H9 (cell line): ENCODE measurements at regions not wholly inside any gene's neighbourhood (a gene's known extent, or its start where the extent isn't known, plus 50 kb on each side); places are given as distances from the start of the nearest gene placed in this dataset.

Source experiments
- DNase-seq: peaks from one replicate; pipeline ENCODE4 v3.0.0-alpha.2; 2017
- H2AFZ ChIP-seq: one replicate; pipeline ENCODE4 v1.6.1; 2013; ENCODE audit warnings: mild to moderate bottlenecking, low read length, control low read depth, moderate library complexity
- H2AK5ac ChIP-seq: 2 replicates; pipeline ENCODE4 v1.6.1; 2013; ENCODE audit warnings: low read length, control low read depth, mixed read lengths; ENCODE audit not compliant: insufficient read length
- H2BK120ac ChIP-seq: one replicate; pipeline ENCODE4 v1.6.1; 2013; ENCODE audit warnings: low read depth, mild to moderate bottlenecking, low read length, control low read depth, inconsistent platforms; ENCODE audit not compliant: poor library complexity, severe bottlenecking
- H2BK12ac ChIP-seq: 2 replicates; pipeline ENCODE4 v1.6.1; 2013; ENCODE audit warnings: low read length, control low read depth, mixed read lengths, low read depth; ENCODE audit not compliant: insufficient read length
- H2BK15ac ChIP-seq: 2 replicates; pipeline ENCODE4 v1.6.1; 2013; ENCODE audit warnings: low read depth, low read length, control low read depth
- H2BK20ac ChIP-seq: one replicate; pipeline ENCODE4 v1.6.1; 2013; ENCODE audit warnings: low read depth, mild to moderate bottlenecking, low read length, control low read depth, inconsistent platforms; ENCODE audit not compliant: poor library complexity, severe bottlenecking
- H2BK5ac ChIP-seq: 2 replicates; pipeline ENCODE4 v1.6.1; 2013; ENCODE audit warnings: low read length, control low read depth, mixed read lengths; ENCODE audit not compliant: insufficient read length
- H3K14ac ChIP-seq: 2 replicates; pipeline ENCODE4 v1.6.1; 2013; ENCODE audit warnings: low read length, control low read depth; ENCODE audit not compliant: insufficient read depth
- H3K18ac ChIP-seq: 2 replicates; pipeline ENCODE4 v1.6.1; 2013; ENCODE audit warnings: low read depth, mild to moderate bottlenecking, mixed read lengths, low read length, control low read depth; ENCODE audit not compliant: insufficient read length
- H3K23ac ChIP-seq: 2 replicates; pipeline ENCODE4 v1.6.1; 2013; ENCODE audit warnings: low read length, control low read depth, mixed read lengths, low read depth; ENCODE audit not compliant: insufficient read length
- H3K23me2 ChIP-seq: 2 replicates; pipeline ENCODE4 v1.6.1; 2013; ENCODE audit warnings: low read depth, mild to moderate bottlenecking, mixed read lengths, low read length, control low read depth; ENCODE audit not compliant: insufficient read length, poor library complexity, severe bottlenecking
- H3K27ac ChIP-seq: 2 replicates; pipeline ENCODE4 v1.5.1; 2013; ENCODE audit warnings: low read length, control low read depth, mixed read lengths, low read depth; ENCODE audit not compliant: insufficient read length
- H3K27me3 ChIP-seq: 2 replicates; pipeline ENCODE4 v1.6.1; 2013; ENCODE audit warnings: low read length, control low read depth, inconsistent platforms; ENCODE audit not compliant: insufficient read depth
- H3K4ac ChIP-seq: 2 replicates; pipeline ENCODE4 v1.6.1; 2013; ENCODE audit warnings: low read depth, mild to moderate bottlenecking, control low read depth, inconsistent platforms, low read length, moderate library complexity
- H3K4me1 ChIP-seq: 2 replicates; pipeline ENCODE4 v1.6.1; 2013; ENCODE audit warnings: low read length, control low read depth, inconsistent platforms; ENCODE audit not compliant: insufficient read depth
- H3K4me2 ChIP-seq: 2 replicates; pipeline ENCODE4 v1.6.1; 2013; ENCODE audit warnings: low read length, control low read depth, mixed read lengths; ENCODE audit not compliant: insufficient read length, insufficient read depth
- H3K56ac ChIP-seq: 2 replicates; pipeline ENCODE4 v1.6.1; 2013; ENCODE audit warnings: low read depth, mild to moderate bottlenecking, mixed read lengths, low read length, control low read depth; ENCODE audit not compliant: insufficient read length
- H3K79me1 ChIP-seq: 2 replicates; pipeline ENCODE4 v1.6.1; 2013; ENCODE audit warnings: low read depth, mild to moderate bottlenecking, moderate library complexity, low read length, control low read depth, inconsistent platforms; ENCODE audit not compliant: insufficient read depth, poor library complexity, severe bottlenecking
- H3K79me2 ChIP-seq: 2 replicates; pipeline ENCODE4 v1.6.1; 2013; ENCODE audit warnings: low read length, control low read depth, inconsistent platforms; ENCODE audit not compliant: insufficient read depth
- H3K9ac ChIP-seq: 2 replicates; pipeline ENCODE4 v1.6.1; 2013; ENCODE audit warnings: low read length, control low read depth, mixed read lengths; ENCODE audit not compliant: insufficient read length; ENCODE audit errors: extremely low read depth
- H3K9me3 ChIP-seq: one replicate; pipeline ENCODE4 v1.6.1; 2013; ENCODE audit warnings: low read depth, low read length, inconsistent platforms; ENCODE audit not compliant: control insufficient read depth
- H3T11ph ChIP-seq: one replicate; pipeline ENCODE4 v1.6.1; 2013; ENCODE audit warnings: mild to moderate bottlenecking, low read length, control low read depth, inconsistent platforms
- H4K20me1 ChIP-seq: one replicate; pipeline ENCODE4 v1.6.1; 2013; ENCODE audit not compliant: control insufficient read depth, insufficient read length, insufficient read depth
- H4K5ac ChIP-seq: 2 replicates; pipeline ENCODE4 v1.6.1; 2013; ENCODE audit warnings: low read depth, mild to moderate bottlenecking, mixed read lengths, low read length, control low read depth; ENCODE audit not compliant: insufficient read length
- H4K8ac ChIP-seq: replicated peaks from 2 replicates; pipeline ENCODE4 v1.6.1; 2013; ENCODE audit warnings: low read length, control low read depth, mixed read lengths, low read depth; ENCODE audit not compliant: insufficient read length
- H4K91ac ChIP-seq: 2 replicates; pipeline ENCODE4 v1.6.1; 2013; ENCODE audit warnings: low read depth, mild to moderate bottlenecking, moderate library complexity, mixed read lengths, low read length, control low read depth; ENCODE audit not compliant: insufficient read length
- H3K27ac Mint-ChIP-seq, 3 experiments: 2 replicates in 2 of 3; 3 replicates in 1 of 3; pipeline ENCODE4 v1.8.0; 2020 to 2021; ENCODE audit warnings: mixed read lengths in 3 of 3, mild to moderate bottlenecking in 1 of 3, moderate library complexity in 1 of 3
- H3K27me3 Mint-ChIP-seq: 2 replicates; pipeline ENCODE4 v1.8.0; 2021; ENCODE audit warnings: low read depth, mild to moderate bottlenecking, moderate library complexity, mixed read lengths
- H3K36me3 Mint-ChIP-seq, 3 experiments: 2 replicates in 2 of 3; 3 replicates in 1 of 3; pipeline ENCODE4 v1.8.0; 2020 to 2021; ENCODE audit warnings: low read depth in 3 of 3, mixed read lengths in 3 of 3; ENCODE audit not compliant: insufficient read depth in 1 of 3
- H3K4me1 Mint-ChIP-seq, 2 experiments: 2 replicates each; pipeline ENCODE4 v1.8.0; 2020; ENCODE audit warnings: mixed read lengths in 2 of 2
- H3K4me3 Mint-ChIP-seq, 2 experiments: 2 replicates in 1 of 2; 3 replicates in 1 of 2; pipeline ENCODE4 v1.8.0; 2020 to 2021; ENCODE audit warnings: mild to moderate bottlenecking in 2 of 2, mixed read lengths in 2 of 2, moderate library complexity in 1 of 2
- H3K9me3 Mint-ChIP-seq, 2 experiments: 2 replicates in 1 of 2; 3 replicates in 1 of 2; pipeline ENCODE4 v1.8.0; 2020; ENCODE audit warnings: mild to moderate bottlenecking in 2 of 2, mixed read lengths in 2 of 2, moderate library complexity in 1 of 2
- WGBS: extraction: QIAGEN DNeasy Blood & Tissue Kit; methylation state at CpG from one replicate; pipeline ENCODE4 v1.1.7; 2013; ENCODE audit warnings: missing lambda C conversion rate, low lambda C conversion rate, mixed read lengths; ENCODE audit not compliant: insufficient read length; ENCODE audit errors: extremely low coverage; 5-methylcytosine and 5-hydroxymethylcytosine counted together
- TF ChIP-seq, protein P1 (sequence below): fragments of 200-600 bp; sonication (generic); conservative IDR thresholded peaks from 3 replicates; pipeline ENCODE4 v1.8.0; 2021; ENCODE audit warnings: antibody characterized with exemption, mild to moderate bottlenecking

DNA sequence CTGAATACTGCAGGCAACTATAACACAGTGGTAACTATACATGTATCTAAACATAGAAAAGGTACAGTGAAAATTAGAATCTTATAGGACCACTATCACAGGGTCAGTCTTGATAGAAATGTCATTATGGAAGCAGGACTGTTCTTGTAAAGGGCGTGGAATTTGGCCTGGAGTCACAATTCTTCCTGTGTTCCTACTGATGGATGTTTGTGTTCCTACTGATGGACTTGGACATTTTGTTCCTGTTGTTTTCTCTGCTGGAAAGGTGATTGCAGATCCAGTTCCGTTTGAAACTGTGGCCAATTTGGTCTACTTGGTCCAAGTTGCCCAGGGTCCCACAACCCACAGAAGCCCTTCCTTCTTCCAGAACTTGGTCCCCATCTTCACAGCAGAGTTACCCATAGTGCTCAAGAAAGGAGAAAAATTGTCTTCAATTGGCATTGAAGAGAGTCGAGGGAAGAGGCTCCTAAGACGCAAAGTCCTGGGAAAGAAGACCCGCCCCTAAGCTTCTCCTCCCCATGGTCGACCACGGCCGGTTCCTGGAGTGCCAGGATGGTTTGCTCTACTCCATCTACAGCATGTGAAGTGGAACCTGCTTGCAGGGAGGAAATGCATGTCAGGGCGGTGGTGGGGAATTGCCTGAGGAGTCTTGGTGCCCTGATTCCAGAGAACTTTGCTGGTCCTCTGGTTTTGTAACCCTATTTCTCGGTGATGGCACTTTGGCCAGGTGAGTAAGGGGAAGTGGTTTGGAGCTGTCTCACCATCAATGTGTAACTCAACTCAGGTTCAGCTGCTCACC, 102.8 kb upstream of the RAB12 start:
- H2AK5ac ChIP-seq = no peak overlapping the region
- H3K56ac ChIP-seq = no peak overlapping the region
- TF ChIP-seq, protein P1, sequence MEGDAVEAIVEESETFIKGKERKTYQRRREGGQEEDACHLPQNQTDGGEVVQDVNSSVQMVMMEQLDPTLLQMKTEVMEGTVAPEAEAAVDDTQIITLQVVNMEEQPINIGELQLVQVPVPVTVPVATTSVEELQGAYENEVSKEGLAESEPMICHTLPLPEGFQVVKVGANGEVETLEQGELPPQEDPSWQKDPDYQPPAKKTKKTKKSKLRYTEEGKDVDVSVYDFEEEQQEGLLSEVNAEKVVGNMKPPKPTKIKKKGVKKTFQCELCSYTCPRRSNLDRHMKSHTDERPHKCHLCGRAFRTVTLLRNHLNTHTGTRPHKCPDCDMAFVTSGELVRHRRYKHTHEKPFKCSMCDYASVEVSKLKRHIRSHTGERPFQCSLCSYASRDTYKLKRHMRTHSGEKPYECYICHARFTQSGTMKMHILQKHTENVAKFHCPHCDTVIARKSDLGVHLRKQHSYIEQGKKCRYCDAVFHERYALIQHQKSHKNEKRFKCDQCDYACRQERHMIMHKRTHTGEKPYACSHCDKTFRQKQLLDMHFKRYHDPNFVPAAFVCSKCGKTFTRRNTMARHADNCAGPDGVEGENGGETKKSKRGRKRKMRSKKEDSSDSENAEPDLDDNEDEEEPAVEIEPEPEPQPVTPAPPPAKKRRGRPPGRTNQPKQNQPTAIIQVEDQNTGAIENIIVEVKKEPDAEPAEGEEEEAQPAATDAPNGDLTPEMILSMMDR = no peak
- no peak overlapping the region for H2AFZ ChIP-seq
- H4K20me1 ChIP-seq = no peaks in the 10 kb centered on the region
- no peak overlapping the region for H2BK12ac ChIP-seq
- no peak overlapping the region for H3K9ac ChIP-seq
- Mint-ChIP-seq H3K4me1 (no peaks in the 10 kb centered on the region), H3K36me3 (no peaks in the 10 kb centered on the region), H3K27ac (no peak overlapping the region), H3K9me3 (no peaks in the 10 kb centered on the region), H3K27me3 (no peaks in the 10 kb centered on the region; the same call in 1 of the 2 replicates), H3K4me3 (no peak overlapping the region)
- H3T11ph ChIP-seq = no peak overlapping the region
- H3K79me2 ChIP-seq = no peaks in the 10 kb centered on the region
- no peaks in the 10 kb centered on the region for H3K9me3 ChIP-seq
- no peaks in the 10 kb centered on the region for H3K79me1 ChIP-seq
- no peak overlapping the region for H2BK5ac ChIP-seq
- WGBS = no CpG with 5 or more reads among the region's 10 CpGs
- no peak for DNase-seq
- H3K4ac ChIP-seq = no peak overlapping the region
- H2BK20ac ChIP-seq = no peak overlapping the region
- H3K23ac ChIP-seq = no peak overlapping the region
- H3K14ac ChIP-seq = no peak overlapping the region
- no peak overlapping the region for H3K27ac ChIP-seq
- H3K27me3 ChIP-seq = no peaks in the 10 kb centered on the region
- no peak overlapping the region for H3K4me2 ChIP-seq
- no peak overlapping the region for H2BK15ac ChIP-seq
- H3K23me2 ChIP-seq = no peaks in the 10 kb centered on the region
- H3K18ac ChIP-seq = no peak overlapping the region
- H2BK120ac ChIP-seq = no peak overlapping the region
- no peak overlapping the region for H4K5ac ChIP-seq
- H3K4me1 ChIP-seq = no peaks in the 10 kb centered on the region
- H4K8ac ChIP-seq = no peak overlapping the region
- no peak overlapping the region for H4K91ac ChIP-seq
